SK-N-SH treated with all-trans-retinoic acid at 6 μM for 48 hours (cell line): ENCODE measurements at regions not wholly inside any gene's neighbourhood (a gene's known extent, or its start where the extent isn't known, plus 50 kb on each side); places are given as distances from the start of the nearest gene placed in this dataset.

ENCODE experiments used
- ATAC-seq: fragments of 200-7000 bp; cut with Tn5 transposase; 3 replicates; pipeline ENCODE4 v1.9.1; 2020; ENCODE audit warnings: mild to moderate bottlenecking, moderate library complexity
- ARNTL ChIP-seq: fragments of 450-650 bp; formaldehyde crosslinking; IDR thresholded peaks from 2 replicates; pipeline ENCODE4 v1.5.0; 2020; ENCODE audit warnings: low read depth, mild to moderate bottlenecking, moderate library complexity, borderline replicate concordance
- BACH2 ChIP-seq: fragments of 250-450 bp; sonication (Bioruptor Pico); IDR thresholded peaks from 2 replicates; pipeline ENCODE4 v1.9.0; 2021; ENCODE audit warnings: mild to moderate bottlenecking, borderline replicate concordance
- CREB5 ChIP-seq: fragments of 250-450 bp; sonication (Bioruptor Pico); IDR thresholded peaks from 2 replicates; pipeline ENCODE4 v1.5.1; 2020; ENCODE audit warnings: low read depth, mild to moderate bottlenecking, moderate library complexity
- CSDC2 ChIP-seq: fragments of 250-450 bp; sonication (Bioruptor Pico); IDR thresholded peaks from 2 replicates; pipeline ENCODE4 v1.5.0; 2020; ENCODE audit warnings: mild to moderate bottlenecking, moderate library complexity
- ESRRG ChIP-seq: fragments of 250-450 bp; sonication (Bioruptor Pico); IDR thresholded peaks from 2 replicates; pipeline ENCODE4 v1.6.1; 2021; ENCODE audit warnings: mild to moderate bottlenecking
- GLIS3 ChIP-seq: fragments of 250-450 bp; sonication (Bioruptor Pico); IDR thresholded peaks from 2 replicates; pipeline ENCODE4 v1.5.0; 2020; ENCODE audit warnings: mild to moderate bottlenecking, moderate library complexity
- ISL1 ChIP-seq: fragments of 250-450 bp; sonication (Bioruptor Pico); IDR thresholded peaks from 2 replicates; pipeline ENCODE4 v2.1.2; 2022; ENCODE audit warnings: mild to moderate bottlenecking, moderate library complexity
- PATZ1 ChIP-seq: fragments of 250-450 bp; sonication (Bioruptor Pico); IDR thresholded peaks from 2 replicates; pipeline ENCODE4 v1.8.0; 2020; ENCODE audit warnings: mild to moderate bottlenecking, moderate library complexity, borderline replicate concordance
- PPARA ChIP-seq: fragments of 250-450 bp; sonication (Bioruptor Pico); IDR thresholded peaks from 2 replicates; pipeline ENCODE4 v1.5.0; 2020; ENCODE audit warnings: mild to moderate bottlenecking, borderline replicate concordance
- SNAI2 ChIP-seq: fragments of 250-450 bp; sonication (Bioruptor Pico); IDR thresholded peaks from 2 replicates; pipeline ENCODE4 v1.5.0; 2020; ENCODE audit warnings: mild to moderate bottlenecking, moderate library complexity
- TCF4 ChIP-seq: fragments of 250-450 bp; sonication (Bioruptor Pico); IDR thresholded peaks from 2 replicates; pipeline ENCODE4 v1.8.0; 2021; ENCODE audit warnings: mild to moderate bottlenecking, moderate library complexity, borderline replicate concordance
- TOX ChIP-seq: fragments of 250-450 bp; sonication (Bioruptor Pico); IDR thresholded peaks from 2 replicates; pipeline ENCODE4 v1.8.0; 2021; ENCODE audit warnings: mild to moderate bottlenecking, moderate library complexity, borderline replicate concordance
- ZC3H10 ChIP-seq: fragments of 250-450 bp; sonication (Bioruptor Pico); IDR thresholded peaks from 2 replicates; pipeline ENCODE4 v1.5.1; 2021; ENCODE audit warnings: mild to moderate bottlenecking, moderate library complexity
- ZFP3 ChIP-seq: fragments of 250-450 bp; sonication (Bioruptor Pico); IDR thresholded peaks from 2 replicates; pipeline ENCODE4 v1.5.0; 2020; ENCODE audit warnings: mild to moderate bottlenecking, moderate library complexity
- ZFP30 ChIP-seq: fragments of 450-650 bp; formaldehyde crosslinking; IDR thresholded peaks from 2 replicates; pipeline ENCODE4 v1.5.0; 2022; ENCODE audit warnings: mild to moderate bottlenecking, moderate library complexity
- ZNF565 ChIP-seq: fragments of 450-650 bp; formaldehyde crosslinking; conservative IDR thresholded peaks from 2 replicates; pipeline ENCODE4 v1.5.0; 2020; ENCODE audit warnings: low read depth, mild to moderate bottlenecking, moderate library complexity
- ZNF70 ChIP-seq: fragments of 450-650 bp; formaldehyde crosslinking; IDR thresholded peaks from 2 replicates; pipeline ENCODE4 v1.5.0; 2020; ENCODE audit warnings: mild to moderate bottlenecking, moderate library complexity
- ZNF8 ChIP-seq: fragments of 450-650 bp; formaldehyde crosslinking; IDR thresholded peaks from 2 replicates; pipeline ENCODE4 v1.5.0; 2020; ENCODE audit warnings: mild to moderate bottlenecking, moderate library complexity
- TF ChIP-seq, protein P1 (sequence below): fragments of 250-450 bp; sonication (Bioruptor Pico); IDR thresholded peaks from 2 replicates; pipeline ENCODE4 v1.5.0; 2020; ENCODE audit warnings: mild to moderate bottlenecking, moderate library complexity
- TF ChIP-seq, protein P2 (sequence below): fragments of 250-450 bp; sonication (Bioruptor Pico); IDR thresholded peaks from 2 replicates; pipeline ENCODE4 v1.5.1; 2021; ENCODE audit warnings: mild to moderate bottlenecking, moderate library complexity

DNA sequence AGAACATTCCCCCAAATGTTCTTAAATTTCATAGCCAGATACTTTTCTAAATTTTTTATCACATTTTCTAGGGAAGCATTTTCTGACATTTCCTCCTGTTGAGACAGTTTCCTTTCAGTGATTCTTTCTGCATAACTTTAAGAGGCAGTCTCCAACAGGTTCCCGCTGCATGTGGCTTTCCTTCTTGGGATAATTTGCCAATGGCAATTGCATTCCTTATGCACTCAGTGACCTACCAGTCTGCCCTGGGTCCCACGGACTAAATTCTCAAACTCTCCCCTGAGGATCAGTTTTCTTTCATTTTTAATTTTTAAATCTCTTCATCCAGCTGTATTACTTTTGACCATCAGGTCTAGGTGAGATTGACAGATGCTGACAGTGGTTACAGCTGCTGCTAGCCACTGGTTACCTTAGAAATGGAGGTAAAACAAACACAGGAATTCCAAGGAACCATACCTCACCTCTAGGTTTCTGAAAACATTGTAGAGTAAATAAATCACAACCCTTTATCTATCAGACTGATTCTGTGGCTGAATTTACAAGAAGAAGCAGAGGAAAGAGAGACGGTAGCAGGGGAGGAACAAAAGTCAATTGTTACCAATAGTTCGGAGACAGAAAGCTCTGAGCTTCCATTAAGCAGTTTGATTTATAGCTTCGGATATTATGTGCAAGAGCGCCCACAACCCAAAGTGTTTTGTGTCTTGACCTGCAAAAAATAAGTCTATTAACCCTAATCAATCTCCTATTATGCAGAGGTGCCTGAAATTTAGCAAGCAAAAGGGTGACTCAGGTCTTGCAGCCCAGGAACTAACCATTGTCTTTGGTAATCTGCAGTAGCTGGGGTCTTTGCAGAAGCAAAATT, 216.0 kb downstream of the PMP22 start:
- TF ChIP-seq SNAI2 (CRISPR knock-in tag), result no peak
- no peak for ATAC-seq

DNA sequence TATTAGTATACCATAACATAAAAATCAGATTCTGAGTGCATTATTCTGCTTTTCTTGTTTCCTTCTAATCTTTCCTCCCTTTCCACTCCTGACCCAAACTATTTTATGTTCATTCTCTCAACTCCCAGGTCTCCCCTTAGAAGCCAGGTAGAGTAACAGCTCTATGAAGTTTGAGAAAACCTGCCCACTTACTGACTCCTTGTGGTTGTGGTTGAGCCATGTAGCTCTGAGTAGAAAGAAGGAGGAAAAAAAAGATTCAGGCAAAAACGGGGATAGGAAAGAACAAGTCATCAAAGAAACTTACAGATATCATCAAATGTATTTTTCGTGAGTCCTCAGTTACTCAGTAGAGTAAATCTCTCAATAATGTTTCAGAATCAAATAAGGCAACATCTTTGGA, 216.7 kb downstream of the PMP22 start:
- ATAC-seq, result no peak
- TF ChIP-seq ZNF565 (CRISPR knock-in tag) (no peak), ZFP30 (no peak), TOX (CRISPR knock-in tag) (no peak), ISL1 (CRISPR knock-in tag) (no peak), ZNF70 (no peak), TCF4 (CRISPR knock-in tag) (no peak), ESRRG (CRISPR knock-in tag) (no peak), SNAI2 (CRISPR knock-in tag) (no peak), ARNTL (CRISPR knock-in tag) (no peak), PATZ1 (CRISPR knock-in tag) (no peak), ZNF8 (CRISPR knock-in tag) (no peak), CSDC2 (CRISPR knock-in tag) (no peak), PPARA (CRISPR knock-in tag) (no peak), ZC3H10 (CRISPR knock-in tag) (no peak), GLIS3 (no peak), ZFP3 (CRISPR knock-in tag) (no peak), BACH2 (CRISPR knock-in tag) (no peak)
- TF ChIP-seq, protein P1, sequence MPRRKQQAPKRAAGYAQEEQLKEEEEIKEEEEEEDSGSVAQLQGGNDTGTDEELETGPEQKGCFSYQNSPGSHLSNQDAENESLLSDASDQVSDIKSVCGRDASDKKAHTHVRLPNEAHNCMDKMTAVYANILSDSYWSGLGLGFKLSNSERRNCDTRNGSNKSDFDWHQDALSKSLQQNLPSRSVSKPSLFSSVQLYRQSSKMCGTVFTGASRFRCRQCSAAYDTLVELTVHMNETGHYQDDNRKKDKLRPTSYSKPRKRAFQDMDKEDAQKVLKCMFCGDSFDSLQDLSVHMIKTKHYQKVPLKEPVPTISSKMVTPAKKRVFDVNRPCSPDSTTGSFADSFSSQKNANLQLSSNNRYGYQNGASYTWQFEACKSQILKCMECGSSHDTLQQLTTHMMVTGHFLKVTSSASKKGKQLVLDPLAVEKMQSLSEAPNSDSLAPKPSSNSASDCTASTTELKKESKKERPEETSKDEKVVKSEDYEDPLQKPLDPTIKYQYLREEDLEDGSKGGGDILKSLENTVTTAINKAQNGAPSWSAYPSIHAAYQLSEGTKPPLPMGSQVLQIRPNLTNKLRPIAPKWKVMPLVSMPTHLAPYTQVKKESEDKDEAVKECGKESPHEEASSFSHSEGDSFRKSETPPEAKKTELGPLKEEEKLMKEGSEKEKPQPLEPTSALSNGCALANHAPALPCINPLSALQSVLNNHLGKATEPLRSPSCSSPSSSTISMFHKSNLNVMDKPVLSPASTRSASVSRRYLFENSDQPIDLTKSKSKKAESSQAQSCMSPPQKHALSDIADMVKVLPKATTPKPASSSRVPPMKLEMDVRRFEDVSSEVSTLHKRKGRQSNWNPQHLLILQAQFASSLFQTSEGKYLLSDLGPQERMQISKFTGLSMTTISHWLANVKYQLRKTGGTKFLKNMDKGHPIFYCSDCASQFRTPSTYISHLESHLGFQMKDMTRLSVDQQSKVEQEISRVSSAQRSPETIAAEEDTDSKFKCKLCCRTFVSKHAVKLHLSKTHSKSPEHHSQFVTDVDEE (CRISPR knock-in tag), result no peak

DNA sequence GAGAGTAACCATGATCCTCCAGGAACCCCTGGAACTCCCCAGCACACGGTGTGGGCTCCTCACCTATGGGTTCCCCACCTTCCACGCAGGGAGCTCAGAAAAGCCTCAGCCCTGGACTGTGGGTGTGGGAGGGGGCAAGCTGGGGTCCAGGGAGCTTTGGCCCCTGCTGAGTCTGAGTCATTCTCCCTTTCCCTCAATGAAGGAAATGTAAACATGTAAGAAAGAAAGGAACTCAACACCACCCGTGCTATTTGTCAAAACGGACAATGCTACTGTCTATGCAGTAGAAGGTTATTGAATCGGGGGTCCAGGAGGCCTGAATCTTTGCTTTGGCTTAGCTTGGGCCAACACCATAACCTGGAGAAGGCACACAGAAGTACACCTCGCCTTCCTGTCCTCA, 222.8 kb downstream of the PMP22 start:
- ATAC-seq, result no peak
- TF ChIP-seq TCF4 (CRISPR knock-in tag), result no peak
- TF ChIP-seq PATZ1 (CRISPR knock-in tag), result no peak
- no peak for TF ChIP-seq SNAI2 (CRISPR knock-in tag)
- no peak for TF ChIP-seq ZFP3 (CRISPR knock-in tag)
- TF ChIP-seq ZFP30, result no peak
- no peak for TF ChIP-seq PPARA (CRISPR knock-in tag)
- no peak for TF ChIP-seq ZNF70
- TF ChIP-seq ZNF565 (CRISPR knock-in tag), result no peak
- no peak for TF ChIP-seq CSDC2 (CRISPR knock-in tag)
- TF ChIP-seq CREB5, result no peak
- TF ChIP-seq ZC3H10 (CRISPR knock-in tag), result no peak
- TF ChIP-seq BACH2 (CRISPR knock-in tag), result no peak
- TF ChIP-seq ARNTL (CRISPR knock-in tag), result no peak
- TF ChIP-seq ZNF8 (CRISPR knock-in tag), result no peak
- TF ChIP-seq ESRRG (CRISPR knock-in tag), result no peak
- TF ChIP-seq, protein P2, sequence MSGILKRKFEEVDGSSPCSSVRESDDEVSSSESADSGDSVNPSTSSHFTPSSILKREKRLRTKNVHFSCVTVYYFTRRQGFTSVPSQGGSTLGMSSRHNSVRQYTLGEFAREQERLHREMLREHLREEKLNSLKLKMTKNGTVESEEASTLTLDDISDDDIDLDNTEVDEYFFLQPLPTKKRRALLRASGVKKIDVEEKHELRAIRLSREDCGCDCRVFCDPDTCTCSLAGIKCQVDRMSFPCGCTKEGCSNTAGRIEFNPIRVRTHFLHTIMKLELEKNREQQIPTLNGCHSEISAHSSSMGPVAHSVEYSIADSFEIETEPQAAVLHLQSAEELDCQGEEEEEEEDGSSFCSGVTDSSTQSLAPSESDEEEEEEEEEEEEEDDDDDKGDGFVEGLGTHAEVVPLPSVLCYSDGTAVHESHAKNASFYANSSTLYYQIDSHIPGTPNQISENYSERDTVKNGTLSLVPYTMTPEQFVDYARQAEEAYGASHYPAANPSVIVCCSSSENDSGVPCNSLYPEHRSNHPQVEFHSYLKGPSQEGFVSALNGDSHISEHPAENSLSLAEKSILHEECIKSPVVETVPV (CRISPR knock-in tag), result no peak
- TF ChIP-seq, all 23 proteins: peak for 0
